ELR (cell line): ENCODE measurements at regions not wholly inside any gene's neighbourhood (a gene's known extent, or its start where the extent isn't known, plus 50 kb on each side); places are given as distances from the start of the nearest gene placed in this dataset.
"Not testable (repeated sequence)": the region's sequence is repeated elsewhere in the genome, so short reads cannot be mapped to it uniquely, and the experiment has no call there.

Source experiments
- DNase-seq: peaks from one replicate; pipeline ENCODE4 v3.0.0-alpha.2; 2015; ENCODE audit warnings: low read depth

GRCh38 chr3:188974856-188975599, 196.7 kb upstream of the TPRG1 start:
- no peak for DNase-seq

- no peak for DNase-seq
Measured at GRCh38 chr3:188975600-188976314, 196.0 kb upstream of the TPRG1 start.

- DNase-seq = no peak
Measured at GRCh38 chr3:188976407-188976806, 195.4 kb upstream of the TPRG1 start.

- DNase-seq = peak; percentile 58
Measured at GRCh38 chr3:188978421-188979171, 193.2 kb upstream of the TPRG1 start.

- no peak for DNase-seq
Measured at GRCh38 chr3:188979248-188979647, 192.5 kb upstream of the TPRG1 start.

GRCh38 chr3:188979669-188980310, 192.0 kb upstream of the TPRG1 start:
- DNase-seq = no peak

- no peak for DNase-seq
Measured at GRCh38 chr3:188993181-188993580, 178.6 kb upstream of the TPRG1 start.

GRCh38 chr3:189001559-189001958, 170.2 kb upstream of the TPRG1 start:
- peak; percentile 95 for DNase-seq

- DNase-seq = no peak
Measured at GRCh38 chr3:189003410-189003809, 168.4 kb upstream of the TPRG1 start.

- DNase-seq = no peak
Measured at GRCh38 chr3:189013224-189013888, 158.4 kb upstream of the TPRG1 start.

- DNase-seq = no peak
Measured at GRCh38 chr3:189014526-189014925, 157.2 kb upstream of the TPRG1 start.

GRCh38 chr3:189022576-189023466, 148.9 kb upstream of the TPRG1 start:
- not testable (repeated sequence) for DNase-seq

GRCh38 chr3:189025866-189026265, 145.9 kb upstream of the TPRG1 start:
- no peak for DNase-seq

- DNase-seq = no peak
Measured at GRCh38 chr3:189027626-189028155, 144.1 kb upstream of the TPRG1 start.

- DNase-seq = no peak
Measured at GRCh38 chr3:189038773-189039745, 132.7 kb upstream of the TPRG1 start.

GRCh38 chr3:189040656-189041335, 131.0 kb upstream of the TPRG1 start:
- DNase-seq = no peak

- DNase-seq = peak; percentile 64
Measured at GRCh38 chr3:189041482-189042090, 130.2 kb upstream of the TPRG1 start.

GRCh38 chr3:189042832-189043231, 128.9 kb upstream of the TPRG1 start:
- DNase-seq = no peak
